CD4-positive, alpha-beta T cell (primary cell): ENCODE measurements at regions not wholly inside any gene's neighbourhood (a gene's known extent, or its start where the extent isn't known, plus 50 kb on each side); places are given as distances from the start of the nearest gene placed in this dataset.

Source experiments
- ATAC-seq: fragments of 200-7000 bp; cut with Tn5 transposase; one replicate; pipeline ENCODE4 v1.10.0; 2022; ENCODE audit warnings: mild to moderate bottlenecking; ENCODE audit not compliant: poor library complexity
- CTCF ChIA-PET: fragments of 350-600 bp; sonication (Branson Sonifier 250); formaldehyde crosslinking; loops from one replicate; lab custom pipeline; 2021; ENCODE audit warnings: antibody characterized with exemption, inconsistent platforms; lab: Charles Lee
- POLR2A ChIA-PET: fragments of 350-600 bp; sonication (Branson Sonifier 250); formaldehyde crosslinking; loops from one replicate; lab custom pipeline; 2021; ENCODE audit warnings: antibody characterized with exemption, inconsistent platforms; lab: Charles Lee
- DNase-seq, 14 experiments: peaks; one replicate each; pipeline ENCODE4 v3.0.0-alpha.2; 2013 to 2020; ENCODE audit warnings: mixed read lengths in 2 of 14
- H3K27ac ChIP-seq, 2 donors: one replicate each; pipeline versions ENCODE4 v1.5.1 to v1.7.0; 2013; ENCODE audit warnings: low read length in 2 of 2, low read depth in 1 of 2, mild to moderate bottlenecking in 1 of 2
- H3K27me3 ChIP-seq, 2 experiments: 1 replicate in 1 of 2; 2 replicates in 1 of 2; pipeline versions ENCODE4 v1.6.1 to v1.7.0; 2013; ENCODE audit warnings: low read length in 2 of 2, control low read depth in 1 of 2, mild to moderate bottlenecking in 1 of 2, moderate library complexity in 1 of 2; ENCODE audit not compliant: insufficient read depth in 2 of 2, control insufficient read depth in 1 of 2
- H3K36me3 ChIP-seq: one replicate; pipeline ENCODE4 v1.6.1; 2013; ENCODE audit warnings: low read length, control low read depth; ENCODE audit not compliant: insufficient read depth
- H3K4me1 ChIP-seq: one replicate; pipeline ENCODE4 v1.6.1; 2013; ENCODE audit warnings: low read length, control low read depth; ENCODE audit not compliant: insufficient read depth
- H3K4me3 ChIP-seq: one replicate; pipeline ENCODE4 v1.5.1; 2013; ENCODE audit warnings: mild to moderate bottlenecking, low read length, moderate library complexity
- H3K9me3 ChIP-seq, 2 experiments: 1 replicate in 1 of 2; 2 replicates in 1 of 2; pipeline versions ENCODE4 v1.6.1 to v1.7.0; 2013; ENCODE audit warnings: low read length in 2 of 2, mild to moderate bottlenecking in 2 of 2, control low read depth in 1 of 2, moderate library complexity in 1 of 2; ENCODE audit not compliant: control insufficient read depth in 1 of 2, insufficient read depth in 1 of 2
- H3K27ac Mint-ChIP-seq: one replicate; pipeline ENCODE4 v1.8.0; 2020; ENCODE audit warnings: mixed read lengths
- H3K27me3 Mint-ChIP-seq: one replicate; pipeline ENCODE4 v1.8.0; 2021; ENCODE audit warnings: mixed read lengths
- H3K36me3 Mint-ChIP-seq: one replicate; pipeline ENCODE4 v1.8.0; 2021; ENCODE audit warnings: low read depth, mixed read lengths
- H3K4me1 Mint-ChIP-seq: one replicate; pipeline ENCODE4 v1.8.0; 2021; ENCODE audit warnings: low read depth, mixed read lengths
- H3K4me3 Mint-ChIP-seq: one replicate; pipeline ENCODE4 v1.8.0; 2020; ENCODE audit warnings: mild to moderate bottlenecking, mixed read lengths
- H3K9me3 Mint-ChIP-seq: one replicate; pipeline ENCODE4 v1.8.0; 2020; ENCODE audit warnings: mixed read lengths
- CTCF ChIP-seq: fragments of 200-600 bp; IDR thresholded peaks from one replicate; pipeline ENCODE4 v1.8.0; 2022; ENCODE audit warnings: antibody characterized with exemption, mild to moderate bottlenecking
- intact Hi-C, 2 experiments: fragments of 100-400 bp; cut with DNase I in 1 of 2; cut with micrococcal nuclease in 1 of 2; formaldehyde crosslinking; loops; one replicate each; pipeline versions ENCODE4 v1.15.1 to v1.9.0; 2023 to 2025; cut with DNase I, micrococcal nuclease

GRCh38 chr4:135015771-135016170 is 814.2 kb upstream of the PABPC4L start:
- H3K9me3 ChIP-seq: no peaks in the 10 kb centered on the region
- intact Hi-C loops: no loop called here

GRCh38 chr4:135007400-135007799 is 805.8 kb upstream of the PABPC4L start:
- Mint-ChIP-seq H3K36me3 (no peaks in the 10 kb centered on the region), H3K4me3 (no peak overlapping the region), H3K27ac (no peak overlapping the region), H3K27me3 (no peaks in the 10 kb centered on the region), H3K9me3 (peaks cover 2% of the 10 kb centered on the region), H3K4me1 (no peaks in the 10 kb centered on the region)
- POLR2A ChIA-PET: no interaction called here
- CTCF ChIA-PET: no interaction called here
- no peak for TF ChIP-seq CTCF
- no peak for ATAC-seq
- H3K4me1 ChIP-seq: no peaks in the 10 kb centered on the region
- no peak overlapping the region for H3K27ac ChIP-seq
- no peaks in the 10 kb centered on the region for H3K9me3 ChIP-seq
- intact Hi-C loops: no loop called here
- DNase-seq: no peak
- H3K36me3 ChIP-seq: no peaks in the 10 kb centered on the region
- H3K4me3 ChIP-seq: no peak overlapping the region
- H3K27me3 ChIP-seq: no peaks in the 10 kb centered on the region

More at GRCh38 chr4:135015771-135016170, 814.2 kb upstream of the PABPC4L start:
- H3K27me3 Mint-ChIP-seq: no peaks in the 10 kb centered on the region
- ATAC-seq (no peak), DNase-seq (no peak)
- H3K36me3 Mint-ChIP-seq: no peaks in the 10 kb centered on the region
- Histone ChIP-seq H3K36me3 (no peaks in the 10 kb centered on the region), H3K4me3 (no peak overlapping the region), H3K27me3 (no peaks in the 10 kb centered on the region), H3K4me1 (no peaks in the 10 kb centered on the region), H3K27ac (no peak overlapping the region)
- no peak overlapping the region for H3K27ac Mint-ChIP-seq
- no peak overlapping the region for H3K4me3 Mint-ChIP-seq
- ChIA-PET POLR2A (no interaction called here), CTCF (no interaction called here)
- no peak for TF ChIP-seq CTCF
- H3K4me1 Mint-ChIP-seq: no peaks in the 10 kb centered on the region
- H3K9me3 Mint-ChIP-seq: peaks cover 5% of the 10 kb centered on the region

- no peaks in the 10 kb centered on the region for H3K9me3 ChIP-seq
- H3K4me3 ChIP-seq: no peak overlapping the region
- no peak overlapping the region for H3K27ac Mint-ChIP-seq
- intact Hi-C loops: no loop called here
- H3K9me3 Mint-ChIP-seq: no peaks in the 10 kb centered on the region
- H3K4me1 ChIP-seq: no peaks in the 10 kb centered on the region
- DNase-seq (no peak), ATAC-seq (no peak)
- no peaks in the 10 kb centered on the region for H3K27me3 ChIP-seq
- CTCF ChIA-PET: no interaction called here
- H3K27ac ChIP-seq: no peak overlapping the region
- no peak for TF ChIP-seq CTCF
- no peaks in the 10 kb centered on the region for H3K36me3 Mint-ChIP-seq
- H3K27me3 Mint-ChIP-seq: no peaks in the 10 kb centered on the region
- no peak overlapping the region for H3K4me3 Mint-ChIP-seq
- POLR2A ChIA-PET: no interaction called here
- H3K36me3 ChIP-seq: no peaks in the 10 kb centered on the region
- H3K4me1 Mint-ChIP-seq: no peaks in the 10 kb centered on the region
Measured at GRCh38 chr4:134999169-134999568, 797.6 kb upstream of the PABPC4L start.
